HepG2 (cell line): ENCODE measurements at regions not wholly inside any gene's neighbourhood (a gene's known extent, or its start where the extent isn't known, plus 50 kb on each side); places are given as distances from the start of the nearest gene placed in this dataset.

ENCODE experiments used
- BCL6 ChIP-seq: IDR thresholded peaks from 2 replicates; pipeline ENCODE4 v1.6.1; 2016; ENCODE audit warnings: missing genetic modification reagents, missing compliant biosample characterization
- KDM5A ChIP-seq: fragments of 200-600 bp; sonication (generic); IDR thresholded peaks from 2 replicates; pipeline ENCODE4 v1.7.0; 2018; ENCODE audit warnings: antibody characterized with exemption, mild to moderate bottlenecking, low read length, borderline replicate concordance
- MAZ ChIP-seq, 2 experiments: sonication (generic) in 1 of 2; formaldehyde crosslinking in 1 of 2; IDR thresholded peaks; 2 replicates each; pipeline versions ENCODE4 v1.5.0 to v1.6.1; 2012 to 2020; ENCODE audit warnings: low read depth in 2 of 2, mild to moderate bottlenecking in 2 of 2, borderline replicate concordance in 1 of 2, improper control_type of control experiment in 1 of 2, low read length in 1 of 2, missing genetic modification reagents in 1 of 2, moderate library complexity in 1 of 2
- SIN3A ChIP-seq: IDR thresholded peaks from 2 replicates; pipeline ENCODE4 v1.6.1; 2011; ENCODE audit warnings: low read depth, mild to moderate bottlenecking, control low read depth, low read length, borderline replicate concordance
- SRF ChIP-seq: IDR thresholded peaks from 2 replicates; pipeline ENCODE4 v1.6.1; 2011; ENCODE audit warnings: mild to moderate bottlenecking, low read depth, low read length, moderate library complexity
- ZNF263 ChIP-seq: sonication (generic); formaldehyde crosslinking; IDR thresholded peaks from 2 replicates; pipeline ENCODE4 v1.4.0; 2020; ENCODE audit warnings: missing genetic modification reagents
- ZNF274 ChIP-seq: sonication (generic); formaldehyde crosslinking; IDR thresholded peaks from 2 replicates; pipeline ENCODE4 v1.5.1; 2020; ENCODE audit warnings: mild to moderate bottlenecking, missing genetic modification reagents
- ZNF547 ChIP-seq: sonication (generic); formaldehyde crosslinking; IDR thresholded peaks from 2 replicates; pipeline ENCODE4 v1.5.1; 2020; ENCODE audit warnings: mild to moderate bottlenecking, missing genetic modification reagents
- ZNF605 ChIP-seq: sonication (generic); formaldehyde crosslinking; IDR thresholded peaks from 2 replicates; pipeline ENCODE4 v1.8.0; 2022; ENCODE audit warnings: mild to moderate bottlenecking, missing genetic modification reagents
- TF ChIP-seq, protein P1 (sequence below), 2 experiments: sonication (generic) in 1 of 2; formaldehyde crosslinking in 1 of 2; IDR thresholded peaks; 2 replicates each; pipeline versions ENCODE4 v1.4.0 to v1.6.1; 2018 to 2020; ENCODE audit warnings: missing genetic modification reagents in 2 of 2, borderline replicate concordance in 1 of 2, low read depth in 1 of 2, mild to moderate bottlenecking in 1 of 2, missing biosample characterization in 1 of 2

DNA sequence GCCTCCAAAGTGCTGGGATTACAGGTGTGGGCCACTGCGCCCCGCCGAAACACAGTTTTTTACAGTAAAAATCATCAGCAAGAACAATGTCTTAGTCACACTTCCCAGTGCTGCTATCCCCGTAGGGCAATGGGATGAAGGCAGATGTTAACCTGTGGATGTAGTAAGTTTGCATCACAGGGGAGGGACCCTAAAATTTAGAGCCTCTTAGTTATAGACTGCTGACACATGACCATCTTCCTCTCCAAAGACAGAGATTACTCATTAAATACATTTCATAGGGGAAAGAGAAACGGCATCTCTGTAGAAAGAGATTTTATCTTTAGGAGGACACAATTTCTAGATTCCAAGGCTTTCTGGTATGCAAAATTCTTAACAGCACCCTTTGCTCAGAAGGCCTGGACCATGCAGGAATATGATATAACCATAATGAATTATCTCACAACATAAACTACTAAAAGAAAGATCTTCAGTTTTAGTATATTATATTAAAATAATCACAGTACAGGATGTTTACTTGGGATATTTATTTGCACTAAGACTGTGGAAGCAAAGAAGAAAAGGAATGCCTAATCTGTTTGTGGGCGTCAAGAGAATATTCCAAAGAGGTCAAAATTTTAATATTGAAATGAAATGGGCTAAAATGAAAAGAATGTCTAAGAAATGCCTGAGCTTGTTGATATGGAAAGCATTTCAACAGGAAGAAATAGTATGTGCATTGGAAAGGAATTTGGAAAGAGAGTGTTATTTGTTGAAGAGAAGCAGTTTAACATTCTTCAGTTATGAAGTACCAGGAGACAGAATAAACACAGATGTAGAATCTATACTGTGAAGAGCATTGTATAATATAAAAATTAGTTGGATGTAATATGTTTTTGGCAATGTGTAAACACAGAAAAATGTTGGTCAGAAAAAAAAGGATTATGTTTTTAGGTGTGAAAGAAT, 1228.3 kb upstream of the CHAC2 start:
- TF ChIP-seq SRF (no peak), ZNF263 (CRISPR knock-in tag) (no peak), ZNF274 (no peak), SIN3A (no peak), ZNF547 (no peak), ZNF605 (CRISPR knock-in tag) (no peak), BCL6 (CRISPR knock-in tag) (no peak), MAZ (IDR thresholded peaks at IDR 0.05; ENCODE audit: borderline replicate concordance, low read depth, low read length) (no peak), MAZ (CRISPR knock-in tag; IDR thresholded peaks at IDR 0.05; ENCODE audit: low read depth) (no peak), KDM5A (no peak)
- TF ChIP-seq, protein P1, sequence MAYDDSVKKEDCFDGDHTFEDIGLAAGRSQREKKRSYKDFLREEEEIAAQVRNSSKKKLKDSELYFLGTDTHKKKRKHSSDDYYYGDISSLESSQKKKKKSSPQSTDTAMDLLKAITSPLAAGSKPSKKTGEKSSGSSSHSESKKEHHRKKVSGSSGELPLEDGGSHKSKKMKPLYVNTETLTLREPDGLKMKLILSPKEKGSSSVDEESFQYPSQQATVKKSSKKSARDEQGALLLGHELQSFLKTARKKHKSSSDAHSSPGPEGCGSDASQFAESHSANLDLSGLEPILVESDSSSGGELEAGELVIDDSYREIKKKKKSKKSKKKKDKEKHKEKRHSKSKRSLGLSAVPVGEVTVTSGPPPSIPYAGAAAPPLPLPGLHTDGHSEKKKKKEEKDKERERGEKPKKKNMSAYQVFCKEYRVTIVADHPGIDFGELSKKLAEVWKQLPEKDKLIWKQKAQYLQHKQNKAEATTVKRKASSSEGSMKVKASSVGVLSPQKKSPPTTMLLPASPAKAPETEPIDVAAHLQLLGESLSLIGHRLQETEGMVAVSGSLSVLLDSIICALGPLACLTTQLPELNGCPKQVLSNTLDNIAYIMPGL (CRISPR knock-in tag; IDR thresholded peaks at IDR 0.05; ENCODE audit: borderline replicate concordance in 1 of 2, low read depth in 1 of 2): no peak
